Activated CD4-positive, alpha-beta T cell treated with anti-CD3 and anti-CD28 coated beads, Interleukin-2, Interleukin-6, amounts not matched to agents 100 ng/mL and 50 ng/mL, durations not matched to agents 16 hours and 8 hours (primary cell): ENCODE measurements at regions not wholly inside any gene's neighbourhood (a gene's known extent, or its start where the extent isn't known, plus 50 kb on each side); places are given as distances from the start of the nearest gene placed in this dataset.
"Not testable (repeated sequence)": the region's sequence is repeated elsewhere in the genome, so short reads cannot be mapped to it uniquely, and the experiment has no call there.

ENCODE experiments used
- DNase-seq: peaks from one replicate; pipeline ENCODE4 v3.0.0-alpha.2; 2020

- no peak for DNase-seq
Observed at GRCh38 chr4:26181616-26182015, 139.2 kb upstream of the RBPJ start.

- DNase-seq, result no peak
Observed at GRCh38 chr4:26183017-26183416, 137.8 kb upstream of the RBPJ start.

GRCh38 chr4:26185436-26185835, 135.4 kb upstream of the RBPJ start:
- DNase-seq, result no peak

GRCh38 chr4:26191353-26191752, 129.5 kb upstream of the RBPJ start:
- DNase-seq, result no peak

GRCh38 chr4:26192899-26193869, 127.6 kb upstream of the RBPJ start:
- peak; percentile 74 for DNase-seq

GRCh38 chr4:26194764-26195163, 126.0 kb upstream of the RBPJ start:
- peak; percentile 50 for DNase-seq

DNA sequence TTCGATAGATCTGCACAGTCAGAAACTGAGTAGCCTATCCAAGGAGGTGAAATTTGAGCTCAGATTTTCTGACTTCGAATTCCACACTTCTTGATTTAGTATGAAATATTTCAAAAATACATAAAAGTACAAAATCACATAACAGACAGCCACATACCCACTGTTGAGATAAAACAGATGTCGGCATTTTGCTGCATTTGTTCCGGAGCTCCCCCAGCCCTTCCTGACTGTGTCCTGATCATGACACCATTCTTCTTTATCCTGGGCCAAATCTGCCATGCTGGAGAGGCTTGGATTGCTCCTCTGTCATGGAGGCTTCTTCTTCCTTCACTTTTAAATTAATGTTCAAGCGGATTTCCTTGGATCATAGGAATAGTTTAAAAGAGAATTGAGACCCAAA, 124.2 kb upstream of the RBPJ start:
- DNase-seq, result no peak

- peak; percentile 94 for DNase-seq
Observed at GRCh38 chr4:26197018-26197779, 123.6 kb upstream of the RBPJ start.

GRCh38 chr4:26198931-26199330, 121.9 kb upstream of the RBPJ start:
- not testable (repeated sequence) for DNase-seq

DNA sequence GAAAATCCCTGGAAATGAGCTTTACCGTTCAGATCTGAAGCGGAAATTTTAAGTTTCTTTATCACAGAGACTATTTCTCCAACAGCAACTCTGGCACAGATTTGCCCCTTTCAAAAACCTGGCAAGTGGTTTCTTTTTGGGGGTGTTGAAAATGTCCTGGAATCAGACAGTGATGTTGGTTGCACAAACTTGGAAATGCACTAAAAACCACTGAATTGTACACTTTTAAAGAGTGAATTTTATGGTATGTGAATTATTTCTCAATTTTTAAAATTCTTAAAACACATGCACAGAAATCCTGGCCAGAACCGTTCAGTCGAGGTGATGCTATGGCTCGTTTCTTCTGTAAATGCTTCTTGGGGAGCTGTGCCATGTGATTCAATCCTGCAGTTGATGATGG, 121.2 kb upstream of the RBPJ start:
- DNase-seq, result no peak

GRCh38 chr4:26201120-26201519, 119.7 kb upstream of the RBPJ start:
- DNase-seq, result no peak

DNA sequence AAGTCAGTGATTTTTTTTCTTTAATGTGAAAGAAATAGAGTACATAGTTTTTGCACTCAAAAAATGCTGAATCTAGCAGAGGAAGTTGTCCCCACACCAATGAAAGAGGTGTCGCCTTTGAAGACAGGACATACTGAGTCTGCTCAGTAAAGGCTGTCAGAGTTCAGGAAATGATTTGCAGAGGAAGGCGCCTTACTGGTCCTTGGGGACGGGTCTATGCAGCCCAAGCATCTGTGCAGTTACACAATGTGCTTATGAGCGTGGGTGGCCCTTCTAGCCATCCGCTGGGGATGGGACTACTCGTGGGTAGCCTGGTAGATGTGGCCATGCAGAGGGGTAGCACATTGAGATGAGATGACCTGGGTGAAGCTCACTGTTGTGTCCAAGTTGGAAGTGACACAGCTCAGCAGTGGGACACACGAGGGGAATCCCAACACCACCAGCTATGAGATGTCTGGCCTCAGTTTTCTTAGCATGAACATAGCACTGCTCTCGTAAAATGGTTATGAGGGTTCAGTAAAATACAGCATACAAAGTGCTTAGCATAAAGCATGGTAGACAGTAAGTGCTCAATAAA, 116.5 kb upstream of the RBPJ start:
- DNase-seq, result peak; percentile 10

DNA sequence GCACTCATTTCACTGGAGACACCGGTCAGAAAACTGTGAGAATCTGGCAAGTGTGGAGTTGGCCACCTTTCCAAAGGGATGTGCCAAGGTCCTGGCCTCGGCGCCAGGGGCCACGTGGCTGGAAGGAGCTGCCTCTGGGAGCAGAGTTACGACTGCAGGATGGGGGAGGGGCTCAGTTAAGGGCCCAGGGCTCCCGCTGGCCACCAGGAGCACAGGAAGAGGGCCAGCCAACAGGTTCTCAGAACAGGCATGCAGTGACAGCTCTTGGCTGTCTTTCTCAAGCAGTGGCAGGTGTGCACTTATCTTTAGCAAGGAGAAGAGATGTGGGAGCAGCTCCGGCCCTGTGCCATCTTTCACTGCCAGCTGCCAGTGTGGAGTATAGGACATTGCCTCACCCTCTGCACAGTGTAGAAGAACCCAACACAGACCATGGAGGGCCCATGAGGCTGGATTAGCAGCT, 115.9 kb upstream of the RBPJ start:
- DNase-seq, result no peak

- DNase-seq, result no peak
Observed at GRCh38 chr4:26206339-26206738, 114.5 kb upstream of the RBPJ start.

DNA sequence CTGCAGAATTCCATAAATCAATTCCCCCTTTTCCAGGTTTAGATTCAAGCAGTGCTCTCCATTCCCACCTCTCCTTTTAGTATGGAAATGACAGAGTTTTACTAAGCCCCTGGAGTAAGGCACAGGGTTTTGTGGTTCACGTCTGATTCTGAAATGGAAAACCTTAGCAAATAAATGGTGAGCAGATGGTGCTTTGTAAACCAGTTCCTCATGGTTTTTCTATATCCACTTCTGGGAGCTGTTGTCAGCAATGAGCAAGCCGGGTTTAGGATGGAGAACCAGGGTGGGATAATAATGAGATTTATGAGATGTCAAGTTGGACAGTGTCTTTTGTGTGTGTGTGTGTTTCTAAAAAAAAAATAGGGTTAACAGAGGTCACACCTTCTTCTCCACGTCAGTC, 113.8 kb upstream of the RBPJ start:
- DNase-seq, result no peak

- no peak for DNase-seq
Observed at GRCh38 chr4:26207631-26208030, 113.2 kb upstream of the RBPJ start.

DNA sequence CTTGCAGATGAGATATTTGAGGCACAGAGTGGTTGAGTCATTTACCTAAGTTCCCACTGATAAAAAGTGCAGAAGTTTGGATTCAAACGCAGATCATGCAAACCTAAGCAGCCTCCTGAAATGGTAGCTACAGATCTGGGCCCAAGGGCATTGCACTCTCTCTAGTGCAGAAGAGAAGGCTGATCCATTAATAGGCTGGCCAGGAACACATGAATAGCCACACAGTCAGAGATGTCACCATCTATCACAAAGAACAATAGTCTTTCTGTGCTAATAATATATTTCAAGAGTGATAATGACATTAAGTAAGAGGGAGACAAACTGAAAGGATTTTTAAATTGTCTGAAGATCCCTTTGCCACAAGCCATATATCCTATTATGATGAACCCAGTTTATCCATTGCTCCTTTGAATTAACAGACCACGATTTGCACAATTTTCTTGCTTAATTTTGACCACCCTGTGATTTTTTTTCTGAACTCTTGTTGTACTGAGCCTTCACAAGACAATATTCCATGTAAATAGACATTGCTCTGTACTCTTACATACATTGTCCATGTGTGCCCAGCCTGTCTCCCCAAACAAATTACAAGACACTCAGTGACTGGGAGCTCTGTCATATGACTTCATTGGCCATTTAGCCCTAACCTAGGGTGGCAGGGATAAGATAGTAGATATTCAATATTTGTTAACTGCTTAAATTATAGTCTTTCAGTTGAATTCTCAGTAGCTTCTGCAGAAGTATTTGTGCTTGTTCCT, 112.4 kb upstream of the RBPJ start:
- no peak for DNase-seq

DNA sequence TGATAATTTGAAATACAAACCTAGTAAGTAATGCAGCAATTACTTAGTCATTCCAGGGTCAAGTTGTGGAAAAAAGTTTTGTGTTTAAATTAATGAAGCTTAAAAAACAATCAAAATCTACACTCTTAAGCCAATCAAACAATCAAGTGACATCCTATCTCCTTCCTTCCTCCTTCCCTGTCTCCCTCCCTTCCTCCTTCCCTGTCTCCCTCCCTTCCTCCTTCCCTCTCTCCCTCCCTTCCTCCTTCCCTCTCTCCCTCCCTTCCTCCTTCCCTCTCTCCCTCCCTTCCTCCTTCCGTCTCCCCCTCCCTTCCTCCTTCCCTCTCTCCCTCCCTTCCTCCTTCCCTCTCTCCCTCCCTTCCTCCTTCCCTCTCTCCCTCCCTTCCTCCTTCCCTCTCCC, 111.4 kb upstream of the RBPJ start:
- DNase-seq, result not testable (repeated sequence)

DNA sequence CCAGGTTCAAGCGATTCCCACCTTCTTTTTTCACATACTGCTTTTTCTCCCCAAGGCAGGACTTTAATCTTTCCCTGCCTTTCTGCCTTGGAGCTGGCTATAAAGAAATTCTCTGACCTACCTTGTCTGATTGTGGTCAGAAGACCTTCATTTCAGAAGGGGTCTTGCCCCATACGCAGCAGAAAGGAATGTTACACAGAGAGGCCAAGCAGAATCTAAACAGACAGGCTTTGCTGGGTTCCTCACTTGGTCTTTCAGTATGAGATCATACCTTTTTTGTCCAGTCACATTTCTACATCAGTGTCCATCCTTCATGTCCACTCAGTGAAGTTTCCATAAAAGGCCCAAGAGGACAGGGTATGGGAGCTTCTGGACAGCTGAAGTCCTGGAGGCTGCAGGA, 108.3 kb upstream of the RBPJ start:
- no peak for DNase-seq

- no peak for DNase-seq
Observed at GRCh38 chr4:26213317-26213716, 107.5 kb upstream of the RBPJ start.

GRCh38 chr4:26214994-26215393, 105.8 kb upstream of the RBPJ start:
- DNase-seq, result no peak

- no peak for DNase-seq
Observed at GRCh38 chr4:26215725-26216124, 105.1 kb upstream of the RBPJ start.

DNA sequence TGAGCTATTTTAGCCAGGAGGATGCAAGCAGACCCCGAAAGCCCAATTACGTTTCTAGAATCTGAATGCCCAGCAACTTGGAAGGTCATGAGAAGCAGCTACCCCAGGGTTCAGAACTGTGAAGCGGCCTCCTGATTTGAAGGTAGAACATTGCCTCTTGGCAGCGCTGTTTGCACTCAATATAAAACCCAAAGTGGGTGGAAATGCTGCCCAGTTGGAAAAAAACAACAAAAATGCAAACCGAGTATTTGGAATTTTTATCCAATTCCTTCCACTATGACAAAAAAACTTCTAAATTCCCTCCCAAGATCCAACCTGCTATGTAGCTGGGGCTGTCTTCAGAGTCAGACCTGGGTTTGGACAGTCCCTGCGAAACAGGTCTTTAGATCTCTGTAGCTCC, 103.3 kb upstream of the RBPJ start:
- no peak for DNase-seq
